C4-2B (cell line): ENCODE measurements at regions not wholly inside any gene's neighbourhood (a gene's known extent, or its start where the extent isn't known, plus 50 kb on each side); places are given as distances from the start of the nearest gene placed in this dataset.

Experiments
- CTCF ChIP-seq: fragments of 450-650 bp; conservative IDR thresholded peaks from 2 replicates; pipeline ENCODE4 v1.5.1; 2017; ENCODE audit warnings: mild to moderate bottlenecking
- ZFX ChIP-seq: fragments of 450-650 bp; IDR thresholded peaks from 2 replicates; pipeline ENCODE4 v1.6.1; 2017

- TF ChIP-seq CTCF (no peak), ZFX (no peak)
These were observed 67.6 kb upstream of the ADAMTS18 start for GRCh38 chr16:77502448-77502847.
